Transverse colon (tissue), 4 donors: ENCODE measurements at regions not wholly inside any gene's neighbourhood (a gene's known extent, or its start where the extent isn't known, plus 50 kb on each side); places are given as distances from the start of the nearest gene placed in this dataset.
A peak's percentile ranks its signal among the peaks of the same experiment; 100 is the strongest.

Experiments used
- DNase-seq: peaks from one replicate; pipeline ENCODE4 v3.0.0-alpha.2; 2019
- H3K27ac ChIP-seq, 4 donors: fragments of 200-600 bp; sonication (generic); 2 replicates each; pipeline ENCODE4 v1.5.1; 2016 to 2018; ENCODE audit warnings: inconsistent platforms in 4 of 4
- H3K27me3 ChIP-seq: fragments of 200-600 bp; sonication (generic); 2 replicates; pipeline ENCODE4 v1.5.1; 2017; ENCODE audit warnings: inconsistent platforms
- H3K36me3 ChIP-seq, 4 donors: fragments of 200-600 bp; sonication (generic); 2 replicates each; pipeline ENCODE4 v1.5.1; 2017 to 2019; ENCODE audit warnings: inconsistent platforms in 4 of 4
- H3K4me1 ChIP-seq, 4 donors: fragments of 200-600 bp; sonication (generic); 2 replicates each; pipeline ENCODE4 v1.5.1; 2017 to 2020; ENCODE audit warnings: inconsistent platforms in 4 of 4
- H3K4me3 ChIP-seq, 4 donors: fragments of 200-600 bp; sonication (generic); 1 replicate in 1 of 4; 2 replicates in 3 of 4; pipeline versions ENCODE4 v1.5.1 to v1.6.1; 2017 to 2019; ENCODE audit warnings: inconsistent platforms in 4 of 4
- H3K9me3 ChIP-seq, 2 donors: fragments of 200-600 bp; sonication (generic); 2 replicates each; pipeline ENCODE4 v1.5.1; 2017 to 2019; ENCODE audit warnings: inconsistent platforms in 2 of 2
- EP300 ChIP-seq: sonication (generic); formaldehyde crosslinking; IDR thresholded peaks from one replicate; pipeline ENCODE4 v1.6.1; 2017; ENCODE audit warnings: antibody characterized with exemption, low read depth
- POLR2A ChIP-seq: fragments of 450-650 bp; IDR thresholded peaks from one replicate; pipeline ENCODE4 v1.6.1; 2016; ENCODE audit warnings: antibody characterized with exemption, mild to moderate bottlenecking, moderate library complexity
- POLR2AphosphoS5 ChIP-seq, 3 donors: sonication (generic); formaldehyde crosslinking; IDR thresholded peaks; one replicate each; pipeline ENCODE4 v1.6.1; 2016; ENCODE audit warnings: antibody characterized with exemption in 3 of 3
- WGBS, 2 donors: methylation state at CpG; one replicate each; pipeline ENCODE4 v1.1.5; 2018; ENCODE audit warnings: low coverage in 1 of 2; 5-methylcytosine and 5-hydroxymethylcytosine counted together
- in situ Hi-C, 4 donors: fragments of 200-750 bp; cut with MboI; loops; one replicate each; pipeline versions ENCODE4 v1.15.0 to v1.15.1; 2017; ENCODE audit warnings: low sequenced_read_pairs in 3 of 4, low pct_ligation_motif_present in 1 of 4, low pct_unique_long_range_greater_than_20kb in 1 of 4
- intact Hi-C: fragments of 100-400 bp; cut with DNase I; formaldehyde crosslinking; loops from one replicate; pipeline ENCODE4 v1.15.1; 2023; ENCODE audit warnings: low total_unique reads
- TF ChIP-seq, protein P1 (sequence below), 5 experiments: fragments of 200-600 bp in 3 of 5; fragments of 450-650 bp in 2 of 5; sonication (generic) in 3 of 5; IDR thresholded peaks; 1 replicate in 2 of 5; 2 replicates in 3 of 5; pipeline ENCODE4 v1.5.1; 2016 to 2017; ENCODE audit warnings: antibody characterized with exemption in 5 of 5, inconsistent platforms in 3 of 5, mild to moderate bottlenecking in 2 of 5, moderate library complexity in 1 of 5

DNA sequence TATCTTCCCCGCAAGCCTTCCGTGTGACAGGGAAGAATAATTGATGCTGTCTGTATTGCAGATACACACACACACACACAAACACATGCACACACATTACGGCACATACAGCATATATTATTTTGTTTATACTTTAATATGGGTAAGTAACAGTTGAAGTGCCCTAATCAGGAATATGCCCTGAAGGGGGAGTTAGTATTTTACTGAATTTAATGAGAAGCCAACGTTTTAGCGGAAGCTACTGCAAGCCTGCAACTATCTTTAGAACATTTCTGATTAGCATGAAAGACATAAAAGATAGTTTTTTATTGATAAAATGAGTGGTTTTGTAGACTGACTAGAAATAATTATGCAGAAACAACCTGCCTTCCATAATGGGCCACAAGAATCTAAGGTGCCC is 296.6 kb upstream of the SLCO3A1 start:
- intact Hi-C loops: no loop called here
- H3K9me3 ChIP-seq: no peaks in the 10 kb centered on the region
- H3K4me1 ChIP-seq: no peaks in the 10 kb centered on the region

DNA sequence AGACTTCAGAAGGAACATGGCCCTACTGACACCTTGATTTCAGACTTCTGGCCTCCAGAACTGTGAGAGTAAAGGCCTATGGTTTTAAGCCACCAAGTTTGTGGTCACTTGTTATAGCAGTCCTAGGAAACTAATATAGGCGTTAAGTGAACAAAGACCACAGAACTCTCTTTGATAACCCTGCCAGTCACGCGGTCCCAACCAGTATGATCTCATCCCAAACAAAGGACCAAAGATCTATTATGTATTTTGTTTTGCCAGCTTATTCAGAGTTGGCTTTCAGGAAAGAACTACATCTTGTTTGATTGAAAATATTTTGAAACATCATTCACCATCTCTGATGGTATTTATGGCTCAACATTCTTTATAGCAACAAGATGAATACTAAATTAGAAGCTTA is 294.4 kb upstream of the SLCO3A1 start:
- no peaks in the 10 kb centered on the region for H3K36me3 ChIP-seq
- intact Hi-C loops (no loop called here), in situ Hi-C loops (no loop called here)
- no peaks in the 10 kb centered on the region for H3K9me3 ChIP-seq
- no peak overlapping the region for H3K4me3 ChIP-seq
- no peak overlapping the region for H3K27ac ChIP-seq
- TF ChIP-seq POLR2AphosphoS5 (IDR thresholded peaks at IDR 0.05) (no peak), POLR2A (no peak), EP300 (no peak)
- TF ChIP-seq, protein P1, sequence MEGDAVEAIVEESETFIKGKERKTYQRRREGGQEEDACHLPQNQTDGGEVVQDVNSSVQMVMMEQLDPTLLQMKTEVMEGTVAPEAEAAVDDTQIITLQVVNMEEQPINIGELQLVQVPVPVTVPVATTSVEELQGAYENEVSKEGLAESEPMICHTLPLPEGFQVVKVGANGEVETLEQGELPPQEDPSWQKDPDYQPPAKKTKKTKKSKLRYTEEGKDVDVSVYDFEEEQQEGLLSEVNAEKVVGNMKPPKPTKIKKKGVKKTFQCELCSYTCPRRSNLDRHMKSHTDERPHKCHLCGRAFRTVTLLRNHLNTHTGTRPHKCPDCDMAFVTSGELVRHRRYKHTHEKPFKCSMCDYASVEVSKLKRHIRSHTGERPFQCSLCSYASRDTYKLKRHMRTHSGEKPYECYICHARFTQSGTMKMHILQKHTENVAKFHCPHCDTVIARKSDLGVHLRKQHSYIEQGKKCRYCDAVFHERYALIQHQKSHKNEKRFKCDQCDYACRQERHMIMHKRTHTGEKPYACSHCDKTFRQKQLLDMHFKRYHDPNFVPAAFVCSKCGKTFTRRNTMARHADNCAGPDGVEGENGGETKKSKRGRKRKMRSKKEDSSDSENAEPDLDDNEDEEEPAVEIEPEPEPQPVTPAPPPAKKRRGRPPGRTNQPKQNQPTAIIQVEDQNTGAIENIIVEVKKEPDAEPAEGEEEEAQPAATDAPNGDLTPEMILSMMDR (IDR thresholded peaks at IDR 0.05): no peak
- H3K4me1 ChIP-seq: no peaks in the 10 kb centered on the region
- no peak for DNase-seq
- H3K27me3 ChIP-seq: no peaks in the 10 kb centered on the region
- 69 to 87% methylated on average over 3 of the region's 3 CpGs for WGBS, 2 donors

More for the DNA sequence above, 296.6 kb upstream of the SLCO3A1 start:
- Histone ChIP-seq H3K36me3 (no peaks in the 10 kb centered on the region), H3K4me3 (no peak overlapping the region), H3K27me3 (no peaks in the 10 kb centered on the region), H3K27ac (no peak overlapping the region)
- DNase-seq: no peak
- in situ Hi-C loops: no loop called here
- 85 to 91% methylated on average over 3 to 5 of the region's 5 CpGs for WGBS, 2 donors
- no peak for TF ChIP-seq POLR2A
- TF ChIP-seq POLR2AphosphoS5 (IDR thresholded peaks at IDR 0.05): no peak
- TF ChIP-seq EP300: no peak
- TF ChIP-seq, protein P1 (IDR thresholded peaks at IDR 0.05): no peak

DNA sequence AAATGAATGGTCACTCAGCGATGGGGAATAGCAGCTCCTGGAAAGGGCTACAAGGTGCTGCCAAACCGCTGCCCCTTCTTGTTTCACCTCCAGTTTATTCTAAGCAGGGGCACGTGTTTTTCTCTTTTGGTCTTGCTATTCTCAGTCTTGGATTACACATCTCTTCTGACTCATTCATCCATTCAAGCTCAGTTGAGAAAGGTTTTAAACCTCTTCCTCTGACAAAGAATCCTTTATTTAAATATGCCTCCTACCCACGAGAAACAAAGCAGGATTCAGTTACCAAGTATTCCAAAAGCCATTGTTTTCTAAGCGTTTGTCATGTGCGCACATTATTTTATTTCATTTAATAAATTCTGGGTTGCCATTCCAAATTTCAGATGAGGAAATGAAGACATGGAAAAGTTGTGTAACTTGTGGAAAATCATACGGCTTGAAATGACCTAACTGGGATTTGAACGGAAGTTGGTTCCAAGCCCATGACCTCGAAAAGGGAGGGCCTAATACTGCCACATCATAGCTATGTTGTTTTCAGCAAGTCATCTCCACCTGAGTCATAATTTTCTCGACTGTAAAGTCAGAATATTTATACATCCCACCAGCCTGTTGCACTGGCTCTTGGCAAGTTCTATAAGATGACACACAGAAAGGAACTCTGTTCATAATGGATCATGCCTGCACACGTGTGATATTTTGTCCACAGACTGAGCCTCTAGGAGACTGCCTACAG is 292.0 kb upstream of the SLCO3A1 start:
- Histone ChIP-seq H3K4me1 (no peaks in the 10 kb centered on the region), H3K27ac (peak overlapping the region in 1 of 4 donors; percentile 31), H3K9me3 (no peaks in the 10 kb centered on the region), H3K27me3 (no peaks in the 10 kb centered on the region), H3K36me3 (no peaks in the 10 kb centered on the region), H3K4me3 (no peak overlapping the region)
- 67 to 71% methylated on average over 6 to 11 of the region's 11 CpGs for WGBS, 2 donors
- TF ChIP-seq POLR2AphosphoS5 (IDR thresholded peaks at IDR 0.05) (no peak), POLR2A (no peak), EP300 (no peak)
- TF ChIP-seq, protein P1 (IDR thresholded peaks at IDR 0.05): no peak
- in situ Hi-C loops (no loop called here), intact Hi-C loops (no loop called here)
- no peak for DNase-seq

DNA sequence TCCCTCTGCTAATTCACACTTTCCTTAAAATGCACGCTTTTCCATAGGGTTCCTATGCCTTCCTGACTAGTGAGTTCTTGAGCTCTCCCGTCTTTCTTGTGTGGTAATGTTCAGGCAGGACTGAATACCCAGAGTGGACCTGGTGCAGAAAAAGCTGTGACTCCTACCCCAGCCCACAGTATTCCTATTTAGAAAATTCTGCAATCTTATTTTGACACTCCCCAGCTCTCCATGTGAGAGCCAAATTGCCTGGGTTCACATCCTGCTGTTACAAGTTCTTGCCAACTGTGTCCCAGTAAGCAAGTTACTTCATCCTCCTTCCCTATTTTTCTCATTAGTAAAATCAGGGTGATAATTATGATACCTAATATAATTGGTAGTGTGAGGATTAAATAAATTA is 290.8 kb upstream of the SLCO3A1 start:
- H3K4me3 ChIP-seq: no peak overlapping the region
- DNase-seq: no peak
- intact Hi-C loops: no loop called here
- H3K36me3 ChIP-seq: no peaks in the 10 kb centered on the region
- in situ Hi-C loops: no loop called here
- WGBS, 2 donors: 81% methylated on average over 2 of the region's 2 CpGs; no CpG with 5 or more reads in 1 of the 2 donors
- no peak overlapping the region for H3K27ac ChIP-seq
- no peaks in the 10 kb centered on the region for H3K27me3 ChIP-seq
- no peak for TF ChIP-seq POLR2AphosphoS5 (IDR thresholded peaks at IDR 0.05)
- TF ChIP-seq, protein P1 (IDR thresholded peaks at IDR 0.05): no peak
- no peak for TF ChIP-seq POLR2A
- no peak for TF ChIP-seq EP300
- no peaks in the 10 kb centered on the region for H3K9me3 ChIP-seq
- no peaks in the 10 kb centered on the region for H3K4me1 ChIP-seq
